D721Med (cell line): ENCODE measurements at regions not wholly inside any gene's neighbourhood (a gene's known extent, or its start where the extent isn't known, plus 50 kb on each side); places are given as distances from the start of the nearest gene placed in this dataset.
A peak's percentile ranks its signal among the peaks of the same experiment; 100 is the strongest.

ENCODE experiments used
- DNase-seq: peaks from one replicate; pipeline ENCODE4 v3.0.0; 2011; ENCODE audit warnings: low spot score; ENCODE audit not compliant: insufficient read length
- FAIRE-seq: peaks from 2 replicates; lab custom pipeline; 2011; peaks lifted over from hg19 to GRCh38; lab: Jason Lieb, UNC
- TF ChIP-seq, protein P1 (sequence below): IDR thresholded peaks from 2 replicates; pipeline ENCODE4 v1.5.1; 2012; ENCODE audit warnings: mild to moderate bottlenecking, control low read depth; ENCODE audit not compliant: insufficient read depth; ENCODE audit errors: missing control alignments

DNA sequence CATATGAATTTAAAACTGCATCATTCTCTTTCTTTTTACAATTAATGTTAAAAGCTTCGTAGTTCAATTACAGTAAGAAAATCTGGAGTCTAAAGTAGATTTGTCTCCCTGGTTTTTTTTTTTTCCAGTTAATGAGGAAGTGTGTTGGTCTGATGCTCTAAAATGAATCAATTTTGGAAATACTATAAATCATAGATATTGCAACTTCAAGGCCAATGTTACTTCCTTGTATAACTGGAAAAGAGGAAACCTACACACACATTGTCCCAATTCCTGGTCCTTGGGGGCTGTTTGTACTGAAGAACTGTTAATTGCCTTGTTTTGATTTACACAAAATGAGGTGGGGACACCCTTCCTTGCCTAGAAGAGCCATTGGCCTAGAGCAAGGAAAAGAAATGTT, 107.2 kb downstream of the RGS2 start:
- FAIRE-seq (peak; percentile 6), DNase-seq (no peak)
- TF ChIP-seq, protein P1, sequence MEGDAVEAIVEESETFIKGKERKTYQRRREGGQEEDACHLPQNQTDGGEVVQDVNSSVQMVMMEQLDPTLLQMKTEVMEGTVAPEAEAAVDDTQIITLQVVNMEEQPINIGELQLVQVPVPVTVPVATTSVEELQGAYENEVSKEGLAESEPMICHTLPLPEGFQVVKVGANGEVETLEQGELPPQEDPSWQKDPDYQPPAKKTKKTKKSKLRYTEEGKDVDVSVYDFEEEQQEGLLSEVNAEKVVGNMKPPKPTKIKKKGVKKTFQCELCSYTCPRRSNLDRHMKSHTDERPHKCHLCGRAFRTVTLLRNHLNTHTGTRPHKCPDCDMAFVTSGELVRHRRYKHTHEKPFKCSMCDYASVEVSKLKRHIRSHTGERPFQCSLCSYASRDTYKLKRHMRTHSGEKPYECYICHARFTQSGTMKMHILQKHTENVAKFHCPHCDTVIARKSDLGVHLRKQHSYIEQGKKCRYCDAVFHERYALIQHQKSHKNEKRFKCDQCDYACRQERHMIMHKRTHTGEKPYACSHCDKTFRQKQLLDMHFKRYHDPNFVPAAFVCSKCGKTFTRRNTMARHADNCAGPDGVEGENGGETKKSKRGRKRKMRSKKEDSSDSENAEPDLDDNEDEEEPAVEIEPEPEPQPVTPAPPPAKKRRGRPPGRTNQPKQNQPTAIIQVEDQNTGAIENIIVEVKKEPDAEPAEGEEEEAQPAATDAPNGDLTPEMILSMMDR, result no peak

DNA sequence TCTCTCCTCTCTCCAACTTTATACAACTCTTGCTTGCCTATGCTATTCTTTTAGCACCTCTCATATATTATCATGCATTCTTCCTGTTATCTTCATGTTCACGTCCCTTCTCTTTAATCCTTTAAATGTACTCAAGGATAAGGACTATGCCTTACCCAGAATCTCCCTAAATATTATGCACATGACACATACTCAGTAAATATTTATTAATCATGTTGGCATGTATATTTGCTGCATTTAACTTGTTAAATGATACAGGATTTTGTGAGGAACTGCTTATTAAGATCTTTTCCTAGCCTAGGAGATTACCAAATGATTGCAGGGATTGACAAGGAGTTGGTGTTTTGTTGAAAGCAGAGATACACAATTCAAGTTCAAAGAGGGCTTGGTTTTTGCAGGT, 109.4 kb downstream of the RGS2 start:
- FAIRE-seq (no peak), DNase-seq (no peak)

DNA sequence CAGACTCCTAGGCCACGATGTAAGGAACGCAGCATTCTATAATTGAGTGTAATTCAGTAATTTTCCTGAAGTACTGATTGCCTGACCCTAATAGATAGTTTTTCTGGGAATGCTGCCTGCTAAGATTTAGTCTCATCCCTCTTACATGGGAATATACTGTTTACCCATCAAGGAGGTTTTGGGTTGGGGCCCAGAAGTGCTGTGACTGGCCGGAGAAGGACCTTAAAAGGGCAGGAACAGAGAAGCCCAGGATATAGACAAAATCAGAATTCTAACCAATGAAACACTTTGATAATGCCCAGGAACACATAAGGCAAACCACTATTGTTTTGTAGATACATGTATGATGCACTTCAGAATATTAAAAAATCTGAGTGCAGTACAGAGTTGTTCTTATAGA, 111.6 kb downstream of the RGS2 start:
- no peak for DNase-seq
- no peak for FAIRE-seq
- TF ChIP-seq, protein P1, result no peak

More for the DNA sequence above, 109.4 kb downstream of the RGS2 start:
- TF ChIP-seq, protein P1, result no peak

DNA sequence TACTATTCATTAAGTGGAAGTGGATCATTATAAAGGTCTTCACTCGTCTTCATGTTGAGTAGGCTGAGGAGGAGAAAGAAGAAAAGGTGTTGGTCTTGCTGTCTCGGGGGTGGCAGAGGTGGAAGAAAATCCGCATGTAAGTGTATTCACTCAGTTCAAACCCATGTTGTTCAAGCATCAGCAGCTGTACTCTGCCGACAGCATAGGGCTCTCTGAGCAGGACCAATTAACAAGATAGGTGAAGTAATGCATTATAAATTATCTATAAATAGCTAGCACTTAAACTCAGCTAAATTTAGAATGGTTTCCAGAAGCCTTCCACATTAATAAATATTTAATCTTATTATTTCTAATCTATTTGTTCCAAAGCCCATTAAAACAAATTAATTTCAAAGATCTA, 116.8 kb downstream of the RGS2 start:
- TF ChIP-seq, protein P1, result no peak
- DNase-seq, result no peak
- FAIRE-seq, result no peak

DNA sequence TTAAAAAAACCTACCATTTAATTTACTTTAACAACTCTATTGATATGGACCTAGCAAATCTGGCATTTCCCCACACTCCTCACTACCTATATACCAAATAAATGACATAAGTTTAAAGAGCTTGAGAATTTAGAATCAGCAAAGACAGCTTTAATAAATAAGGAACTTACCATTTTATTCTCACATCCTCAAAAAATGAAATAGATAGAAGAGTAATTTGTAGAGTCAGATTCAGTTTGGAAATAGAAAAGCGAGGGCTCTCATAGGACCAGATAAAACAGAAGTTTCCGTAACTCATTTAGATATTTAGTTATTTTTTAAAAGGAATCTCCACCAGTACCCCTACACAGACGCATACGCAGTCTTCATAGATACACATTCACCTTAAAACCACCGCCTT, 117.9 kb downstream of the RGS2 start:
- FAIRE-seq (no peak), DNase-seq (no peak)

DNA sequence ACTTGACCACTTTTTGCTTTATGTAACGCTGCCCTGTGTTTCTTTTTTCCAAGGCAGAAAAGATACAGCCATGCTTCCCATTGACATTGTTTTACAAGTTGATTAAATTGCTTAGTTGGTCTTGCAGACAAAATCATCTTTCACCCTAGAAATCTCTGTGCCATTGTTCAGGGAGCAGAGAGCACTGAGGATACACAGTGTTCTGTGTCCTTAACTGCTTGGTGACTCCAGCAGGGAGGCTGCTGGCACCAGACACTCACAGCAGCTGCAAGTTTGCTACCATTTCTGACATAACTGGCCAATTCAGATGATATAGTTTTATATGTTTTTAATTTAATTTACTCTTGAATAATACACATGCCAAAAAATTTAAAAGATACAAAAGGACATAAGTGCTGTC, 118.7 kb downstream of the RGS2 start:
- no peak for DNase-seq
- peak; percentile 67 for FAIRE-seq
- TF ChIP-seq, protein P1, result no peak

More for the DNA sequence above, 117.9 kb downstream of the RGS2 start:
- TF ChIP-seq, protein P1, result no peak

DNA sequence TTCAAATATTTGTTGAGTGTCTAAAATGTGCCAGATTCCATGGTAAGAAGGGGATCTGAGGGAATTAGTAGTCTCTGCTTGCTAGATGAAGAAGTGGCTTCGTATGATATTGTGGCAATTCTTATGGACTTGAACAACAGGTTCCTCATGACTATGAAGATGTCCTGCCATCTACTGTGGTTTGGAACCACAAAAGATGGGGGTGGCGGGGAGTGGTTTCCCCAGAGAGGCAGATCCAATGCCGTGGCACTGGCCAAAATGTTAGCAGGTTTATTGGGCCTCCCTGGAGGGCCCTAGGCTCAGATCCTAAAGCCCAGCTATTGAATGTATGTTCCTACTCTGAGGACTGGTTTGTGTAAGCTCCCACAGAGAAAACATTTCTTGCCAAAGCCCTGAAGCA, 120.8 kb downstream of the RGS2 start:
- FAIRE-seq (no peak), DNase-seq (no peak)
- TF ChIP-seq, protein P1, result no peak
